ENCODE measurements at regions not wholly inside any gene's neighbourhood (a gene's known extent, or its start where the extent isn't known, plus 50 kb on each side); places are given as distances from the start of the nearest gene placed in this dataset.

DNA sequence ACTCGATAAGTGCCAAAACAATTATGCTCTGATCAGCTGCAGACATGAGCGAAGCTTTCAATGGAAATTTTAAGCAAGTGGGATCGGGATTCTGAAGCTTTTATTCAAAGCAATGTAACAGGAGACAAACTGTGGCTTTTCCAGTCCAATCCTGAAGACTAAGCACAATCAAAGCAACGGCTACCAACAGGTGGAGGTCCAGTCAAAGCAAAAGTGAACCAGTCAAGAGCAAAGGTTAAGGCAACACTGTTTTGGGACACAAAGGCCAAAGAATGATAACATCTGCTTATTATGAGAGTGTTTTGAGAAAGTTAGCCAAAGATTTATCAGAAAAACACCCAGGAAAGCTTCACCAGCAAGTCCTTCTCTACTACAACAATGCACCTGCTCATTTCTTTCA, 170.1 kb downstream of the SEC16B start:
- no peak overlapping the region for H3K27ac ChIP-seq (ENCODE audit: low read depth in 1 of 2, low read length in 2 of 2)
- peaks cover 0 to 3% (median 0%) of the 10 kb centered on the region in 4 donors for H3K9me3 ChIP-seq (ENCODE audit: control insufficient read depth in 4 of 4, low read length in 3 of 4)
- no peak overlapping the region for H3K9ac ChIP-seq (ENCODE audit: low read depth in 1 of 2, low read length in 2 of 2)
- H3K27me3 ChIP-seq (ENCODE audit: control insufficient read depth in 4 of 4, insufficient read depth in 4 of 4, low read length in 3 of 4) = no peaks in the 10 kb centered on the region
- no peak for DNase-seq (ENCODE audit: low spot score)
- no peaks in the 10 kb centered on the region for H3K4me1 ChIP-seq (ENCODE audit: control insufficient read depth in 4 of 4, insufficient read depth in 4 of 4, low read length in 3 of 4)
- TF ChIP-seq HNF4A (conservative IDR thresholded peaks at IDR 0.05) (no peak), FOXA2 (IDR thresholded peaks at IDR 0.05) (no peak)
- H3K4me3 ChIP-seq (ENCODE audit: low read depth in 1 of 3, low read length in 3 of 3) = no peak overlapping the region
- 86% methylated on average over 4 of the region's 4 CpGs for WGBS
- no peaks in the 10 kb centered on the region for H3K36me3 ChIP-seq (ENCODE audit: control insufficient read depth in 4 of 4, insufficient read depth in 3 of 4, low read depth in 1 of 4, low read length in 3 of 4)

DNA sequence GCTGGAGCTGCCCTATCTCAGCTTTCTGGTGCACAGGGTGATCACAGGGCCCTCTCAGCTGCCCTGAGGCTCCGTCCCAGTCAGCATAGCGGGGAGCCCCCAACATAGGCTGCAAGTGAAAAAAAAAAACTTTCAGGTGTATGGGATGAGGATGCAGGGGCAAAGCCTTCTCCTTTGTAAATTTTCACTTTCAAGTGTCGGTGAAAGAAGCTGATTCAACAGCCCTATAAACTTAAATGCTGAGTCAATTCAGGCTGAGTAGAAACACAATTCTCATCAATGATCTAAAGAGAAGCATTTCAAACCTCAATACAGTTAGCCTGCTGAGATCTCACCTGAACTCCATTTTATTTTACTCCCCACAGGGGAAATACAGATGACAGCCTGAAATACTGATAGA, 171.2 kb downstream of the SEC16B start:
- no peak for TF ChIP-seq FOXA2 (IDR thresholded peaks at IDR 0.05)
- WGBS = 81% methylated on average over 3 of the region's 3 CpGs

DNA sequence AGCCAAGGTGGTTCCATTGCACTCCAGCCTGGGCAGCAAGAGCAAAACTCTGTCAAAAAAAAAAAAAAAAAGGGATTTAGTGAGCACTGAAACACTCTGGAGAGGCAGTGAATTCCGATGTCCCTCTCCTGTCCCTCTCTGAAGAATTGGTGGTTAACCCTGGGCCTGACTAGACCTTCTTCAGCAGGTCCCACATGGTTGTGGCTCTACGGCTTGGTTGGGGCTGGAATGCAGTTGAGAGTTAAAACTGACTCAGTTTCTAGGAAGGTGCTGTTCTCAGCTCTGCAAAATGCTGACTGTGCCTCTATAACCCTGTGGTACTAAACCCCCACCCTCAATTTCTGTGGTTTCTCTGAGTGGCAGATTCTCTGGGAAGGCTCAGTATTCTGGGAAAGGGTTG, 173.3 kb downstream of the SEC16B start:
- WGBS = 96% methylated on average over 2 of the region's 2 CpGs

More for the DNA sequence above, 171.2 kb downstream of the SEC16B start:
- peaks cover 0 to 3% (median 0%) of the 10 kb centered on the region in 4 donors for H3K9me3 ChIP-seq (ENCODE audit: control insufficient read depth in 4 of 4, low read length in 3 of 4)
- no peaks in the 10 kb centered on the region for H3K36me3 ChIP-seq (ENCODE audit: control insufficient read depth in 4 of 4, insufficient read depth in 3 of 4, low read depth in 1 of 4, low read length in 3 of 4)
- no peaks in the 10 kb centered on the region for H3K4me1 ChIP-seq (ENCODE audit: control insufficient read depth in 4 of 4, insufficient read depth in 4 of 4, low read length in 3 of 4)
- H3K9ac ChIP-seq (ENCODE audit: low read depth in 1 of 2, low read length in 2 of 2) = no peak overlapping the region
- DNase-seq (ENCODE audit: low spot score) = no peak
- no peak overlapping the region for H3K27ac ChIP-seq (ENCODE audit: low read depth in 1 of 2, low read length in 2 of 2)
- no peaks in the 10 kb centered on the region for H3K27me3 ChIP-seq (ENCODE audit: control insufficient read depth in 4 of 4, insufficient read depth in 4 of 4, low read length in 3 of 4)
- H3K4me3 ChIP-seq (ENCODE audit: low read depth in 1 of 3, low read length in 3 of 3) = no peak overlapping the region

More for the DNA sequence above, 173.3 kb downstream of the SEC16B start:
- Histone ChIP-seq H3K27me3 (ENCODE audit: control insufficient read depth in 4 of 4, insufficient read depth in 4 of 4, low read length in 3 of 4) (no peaks in the 10 kb centered on the region), H3K4me3 (ENCODE audit: low read depth in 1 of 3, low read length in 3 of 3) (no peak overlapping the region), H3K4me1 (ENCODE audit: control insufficient read depth in 4 of 4, insufficient read depth in 4 of 4, low read length in 3 of 4) (no peaks in the 10 kb centered on the region), H3K9ac (ENCODE audit: low read depth in 1 of 2, low read length in 2 of 2) (no peak overlapping the region), H3K27ac (ENCODE audit: low read depth in 1 of 2, low read length in 2 of 2) (no peak overlapping the region), H3K9me3 (ENCODE audit: control insufficient read depth in 4 of 4, low read length in 3 of 4) (peaks cover 0 to 5% (median 0%) of the 10 kb centered on the region in 4 donors), H3K36me3 (ENCODE audit: control insufficient read depth in 4 of 4, insufficient read depth in 3 of 4, low read depth in 1 of 4, low read length in 3 of 4) (no peaks in the 10 kb centered on the region)
- no peak for DNase-seq (ENCODE audit: low spot score)
- no peak for TF ChIP-seq HNF4A (conservative IDR thresholded peaks at IDR 0.05)
- no peak for TF ChIP-seq FOXA1 (IDR thresholded peaks at IDR 0.05)
- no peak for TF ChIP-seq TAF1 (conservative IDR thresholded peaks at IDR 0.05)
- no peak for TF ChIP-seq RXRA (IDR thresholded peaks at IDR 0.05)
- TF ChIP-seq HNF4G (IDR thresholded peaks at IDR 0.05) = no peak
- TF ChIP-seq, protein P1, sequence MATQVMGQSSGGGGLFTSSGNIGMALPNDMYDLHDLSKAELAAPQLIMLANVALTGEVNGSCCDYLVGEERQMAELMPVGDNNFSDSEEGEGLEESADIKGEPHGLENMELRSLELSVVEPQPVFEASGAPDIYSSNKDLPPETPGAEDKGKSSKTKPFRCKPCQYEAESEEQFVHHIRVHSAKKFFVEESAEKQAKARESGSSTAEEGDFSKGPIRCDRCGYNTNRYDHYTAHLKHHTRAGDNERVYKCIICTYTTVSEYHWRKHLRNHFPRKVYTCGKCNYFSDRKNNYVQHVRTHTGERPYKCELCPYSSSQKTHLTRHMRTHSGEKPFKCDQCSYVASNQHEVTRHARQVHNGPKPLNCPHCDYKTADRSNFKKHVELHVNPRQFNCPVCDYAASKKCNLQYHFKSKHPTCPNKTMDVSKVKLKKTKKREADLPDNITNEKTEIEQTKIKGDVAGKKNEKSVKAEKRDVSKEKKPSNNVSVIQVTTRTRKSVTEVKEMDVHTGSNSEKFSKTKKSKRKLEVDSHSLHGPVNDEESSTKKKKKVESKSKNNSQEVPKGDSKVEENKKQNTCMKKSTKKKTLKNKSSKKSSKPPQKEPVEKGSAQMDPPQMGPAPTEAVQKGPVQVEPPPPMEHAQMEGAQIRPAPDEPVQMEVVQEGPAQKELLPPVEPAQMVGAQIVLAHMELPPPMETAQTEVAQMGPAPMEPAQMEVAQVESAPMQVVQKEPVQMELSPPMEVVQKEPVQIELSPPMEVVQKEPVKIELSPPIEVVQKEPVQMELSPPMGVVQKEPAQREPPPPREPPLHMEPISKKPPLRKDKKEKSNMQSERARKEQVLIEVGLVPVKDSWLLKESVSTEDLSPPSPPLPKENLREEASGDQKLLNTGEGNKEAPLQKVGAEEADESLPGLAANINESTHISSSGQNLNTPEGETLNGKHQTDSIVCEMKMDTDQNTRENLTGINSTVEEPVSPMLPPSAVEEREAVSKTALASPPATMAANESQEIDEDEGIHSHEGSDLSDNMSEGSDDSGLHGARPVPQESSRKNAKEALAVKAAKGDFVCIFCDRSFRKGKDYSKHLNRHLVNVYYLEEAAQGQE (IDR thresholded peaks at IDR 0.05) = no peak
- no peak for TF ChIP-seq JUND (IDR thresholded peaks at IDR 0.05)
- TF ChIP-seq FOXA2 (IDR thresholded peaks at IDR 0.05) = no peak
- no peak for TF ChIP-seq EGR1 (IDR thresholded peaks at IDR 0.05; ENCODE audit: low read depth in 2 of 2)
- no peak for TF ChIP-seq YY1 (IDR thresholded peaks at IDR 0.05)
- TF ChIP-seq, protein P2, sequence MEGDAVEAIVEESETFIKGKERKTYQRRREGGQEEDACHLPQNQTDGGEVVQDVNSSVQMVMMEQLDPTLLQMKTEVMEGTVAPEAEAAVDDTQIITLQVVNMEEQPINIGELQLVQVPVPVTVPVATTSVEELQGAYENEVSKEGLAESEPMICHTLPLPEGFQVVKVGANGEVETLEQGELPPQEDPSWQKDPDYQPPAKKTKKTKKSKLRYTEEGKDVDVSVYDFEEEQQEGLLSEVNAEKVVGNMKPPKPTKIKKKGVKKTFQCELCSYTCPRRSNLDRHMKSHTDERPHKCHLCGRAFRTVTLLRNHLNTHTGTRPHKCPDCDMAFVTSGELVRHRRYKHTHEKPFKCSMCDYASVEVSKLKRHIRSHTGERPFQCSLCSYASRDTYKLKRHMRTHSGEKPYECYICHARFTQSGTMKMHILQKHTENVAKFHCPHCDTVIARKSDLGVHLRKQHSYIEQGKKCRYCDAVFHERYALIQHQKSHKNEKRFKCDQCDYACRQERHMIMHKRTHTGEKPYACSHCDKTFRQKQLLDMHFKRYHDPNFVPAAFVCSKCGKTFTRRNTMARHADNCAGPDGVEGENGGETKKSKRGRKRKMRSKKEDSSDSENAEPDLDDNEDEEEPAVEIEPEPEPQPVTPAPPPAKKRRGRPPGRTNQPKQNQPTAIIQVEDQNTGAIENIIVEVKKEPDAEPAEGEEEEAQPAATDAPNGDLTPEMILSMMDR (IDR thresholded peaks at IDR 0.05; ENCODE audit: low read depth, low read length, missing input control) = no peak
